Cardiac fibroblast (primary cell): ENCODE measurements at regions not wholly inside any gene's neighbourhood (a gene's known extent, or its start where the extent isn't known, plus 50 kb on each side); places are given as distances from the start of the nearest gene placed in this dataset.

ENCODE experiments used
- DNase-seq, 2 donors: peaks; one replicate each; pipeline versions ENCODE4 v3.0.0 to v3.0.0-alpha.2; 2010; ENCODE audit warnings: low read depth in 2 of 2
- H3K4me3 ChIP-seq, 2 donors: replicated peaks in 1 of 2; 1 replicate in 1 of 2; 2 replicates in 1 of 2; pipeline ENCODE4 v1.5.1; 2011; ENCODE audit warnings: low read depth in 2 of 2, low read length in 2 of 2, mild to moderate bottlenecking in 2 of 2, moderate library complexity in 1 of 2
- TF ChIP-seq, protein P1 (sequence below): IDR thresholded peaks from one replicate; pipeline ENCODE4 v1.5.1; 2011; ENCODE audit warnings: low read depth, mild to moderate bottlenecking, low read length, inconsistent platforms

- peak; percentile 11 to 64 for DNase-seq
- TF ChIP-seq, protein P1, sequence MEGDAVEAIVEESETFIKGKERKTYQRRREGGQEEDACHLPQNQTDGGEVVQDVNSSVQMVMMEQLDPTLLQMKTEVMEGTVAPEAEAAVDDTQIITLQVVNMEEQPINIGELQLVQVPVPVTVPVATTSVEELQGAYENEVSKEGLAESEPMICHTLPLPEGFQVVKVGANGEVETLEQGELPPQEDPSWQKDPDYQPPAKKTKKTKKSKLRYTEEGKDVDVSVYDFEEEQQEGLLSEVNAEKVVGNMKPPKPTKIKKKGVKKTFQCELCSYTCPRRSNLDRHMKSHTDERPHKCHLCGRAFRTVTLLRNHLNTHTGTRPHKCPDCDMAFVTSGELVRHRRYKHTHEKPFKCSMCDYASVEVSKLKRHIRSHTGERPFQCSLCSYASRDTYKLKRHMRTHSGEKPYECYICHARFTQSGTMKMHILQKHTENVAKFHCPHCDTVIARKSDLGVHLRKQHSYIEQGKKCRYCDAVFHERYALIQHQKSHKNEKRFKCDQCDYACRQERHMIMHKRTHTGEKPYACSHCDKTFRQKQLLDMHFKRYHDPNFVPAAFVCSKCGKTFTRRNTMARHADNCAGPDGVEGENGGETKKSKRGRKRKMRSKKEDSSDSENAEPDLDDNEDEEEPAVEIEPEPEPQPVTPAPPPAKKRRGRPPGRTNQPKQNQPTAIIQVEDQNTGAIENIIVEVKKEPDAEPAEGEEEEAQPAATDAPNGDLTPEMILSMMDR = no peak
- no peak overlapping the region for H3K4me3 ChIP-seq
Observed at GRCh38 chr12:43063650-43064049, 474.1 kb upstream of the PRICKLE1 start.

GRCh38 chr12:43062201-43062895 lies 472.8 kb upstream of the PRICKLE1 start:
- no peak for DNase-seq
- no peak overlapping the region for H3K4me3 ChIP-seq
- TF ChIP-seq, protein P1 = no peak

DNA sequence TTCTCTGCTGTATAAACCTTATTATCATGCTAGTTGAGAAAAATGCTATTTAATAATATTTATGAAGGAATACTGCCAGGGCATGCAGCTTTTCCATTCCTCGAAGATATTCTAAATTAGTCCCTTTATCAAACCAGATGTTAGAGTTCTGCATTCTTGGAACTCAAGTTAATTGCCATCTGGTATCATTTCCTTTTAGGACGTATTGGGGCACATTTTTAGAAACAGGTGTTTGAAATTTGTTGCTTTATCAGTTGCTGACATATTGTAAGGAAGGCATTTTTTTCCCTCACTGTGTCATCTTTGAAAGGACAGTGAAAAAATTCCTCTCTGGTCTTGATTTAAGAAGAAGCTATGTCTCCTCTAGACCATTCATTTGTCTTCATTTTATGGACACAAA lies 471.2 kb upstream of the PRICKLE1 start:
- no peak overlapping the region for H3K4me3 ChIP-seq
- no peak for DNase-seq
- TF ChIP-seq, protein P1 = no peak

DNA sequence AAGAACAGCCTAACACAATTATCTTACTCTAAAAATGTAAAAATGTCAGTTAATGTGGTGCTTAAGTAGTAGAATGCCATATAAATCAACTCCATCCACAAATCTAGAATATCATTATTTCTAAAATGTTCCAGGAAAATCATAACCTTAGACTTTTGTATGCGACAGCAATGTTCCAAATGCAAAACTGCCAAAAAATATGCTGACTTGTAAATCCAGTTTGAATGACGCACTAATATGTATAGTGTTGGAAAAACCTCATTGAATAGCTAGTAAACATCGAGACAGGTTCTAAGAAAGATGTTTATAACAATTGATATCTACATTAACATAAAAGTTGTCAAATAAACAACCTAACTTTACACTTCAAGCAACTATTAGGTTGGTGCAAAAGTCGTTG lies 469.1 kb upstream of the PRICKLE1 start:
- H3K4me3 ChIP-seq = no peak overlapping the region
- TF ChIP-seq, protein P1 = no peak
- no peak for DNase-seq

GRCh38 chr12:43057566-43057965 lies 468.0 kb upstream of the PRICKLE1 start:
- H3K4me3 ChIP-seq = no peak overlapping the region
- TF ChIP-seq, protein P1 = no peak
- DNase-seq = peak; percentile 11 to 33

DNA sequence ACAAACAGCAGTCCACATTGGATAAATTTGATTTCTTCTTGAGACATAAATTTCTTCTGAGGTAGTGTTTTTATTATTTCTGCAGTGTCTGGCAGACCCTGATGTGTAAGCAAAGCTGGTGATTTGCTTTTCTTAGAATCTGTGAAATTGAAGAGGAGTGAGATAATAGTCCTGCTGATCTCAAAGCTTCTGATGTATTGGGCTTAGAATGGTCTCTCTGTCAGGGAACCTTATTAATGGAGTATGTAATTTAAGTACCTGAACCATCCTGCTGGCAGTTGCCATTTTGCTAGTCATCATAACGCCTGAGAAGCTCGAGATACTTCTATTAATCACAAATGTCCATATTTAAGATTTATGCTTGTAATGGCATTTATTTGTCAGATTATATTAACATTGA lies 464.5 kb upstream of the PRICKLE1 start:
- no peak for DNase-seq
- TF ChIP-seq, protein P1 = no peak
- no peak overlapping the region for H3K4me3 ChIP-seq

DNA sequence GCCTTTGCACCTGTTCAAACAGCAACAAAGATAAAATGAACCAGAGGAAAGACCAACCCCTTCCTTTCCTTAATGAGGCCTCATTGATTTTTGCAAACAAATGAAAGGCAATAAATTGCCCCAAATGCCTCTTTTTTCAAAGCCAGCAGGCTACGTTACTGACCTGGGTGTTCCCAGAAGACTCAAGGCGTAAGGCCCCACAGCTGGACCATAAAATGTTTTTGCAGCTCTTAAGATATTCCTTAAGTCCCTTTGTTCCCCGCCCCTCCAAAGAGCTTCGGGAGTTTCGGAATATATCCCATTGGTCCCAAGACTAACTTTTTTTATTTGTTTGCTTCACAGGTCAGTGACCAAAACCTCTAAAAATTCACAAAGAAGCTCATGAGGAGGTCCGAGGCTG lies 462.9 kb upstream of the PRICKLE1 start:
- TF ChIP-seq, protein P1 = no peak
- no peak for DNase-seq
- H3K4me3 ChIP-seq = no peak overlapping the region
